ENCODE measurements at regions not wholly inside any gene's neighbourhood (a gene's known extent, or its start where the extent isn't known, plus 50 kb on each side); places are given as distances from the start of the nearest gene placed in this dataset.

- Mint-ChIP-seq H3K27ac (ENCODE audit: unreplicated experiment) (no peak overlapping the region), H3K4me3 (ENCODE audit: unreplicated experiment) (no peak overlapping the region), H3K4me1 (ENCODE audit: low read depth, unreplicated experiment) (no peaks in the 10 kb centered on the region)
These were observed 242.0 kb upstream of the CDH18 start for GRCh38 chr5:20230010-20230409.

GRCh38 chr5:20229303-20230005 lies 241.5 kb upstream of the CDH18 start:
- no peaks in the 10 kb centered on the region for H3K36me3 Mint-ChIP-seq (ENCODE audit: unreplicated experiment)
- no peak overlapping the region for H3K4me3 Mint-ChIP-seq (ENCODE audit: unreplicated experiment)
- no peak for DNase-seq
- no peaks in the 10 kb centered on the region for H3K4me1 Mint-ChIP-seq (ENCODE audit: low read depth, unreplicated experiment)
- no peaks in the 10 kb centered on the region for H3K27me3 Mint-ChIP-seq (ENCODE audit: unreplicated experiment)
- no peaks in the 10 kb centered on the region for H3K9me3 Mint-ChIP-seq (ENCODE audit: unreplicated experiment)
- H3K27ac Mint-ChIP-seq (ENCODE audit: unreplicated experiment) = no peak overlapping the region
- no peak for TF ChIP-seq CTCF (IDR thresholded peaks at IDR 0.05; ENCODE audit: partially characterized antibody, unreplicated experiment)

More at GRCh38 chr5:20230010-20230409, 242.0 kb upstream of the CDH18 start:
- no peak for DNase-seq
- Mint-ChIP-seq H3K27me3 (ENCODE audit: unreplicated experiment) (no peaks in the 10 kb centered on the region), H3K9me3 (ENCODE audit: unreplicated experiment) (no peaks in the 10 kb centered on the region), H3K36me3 (ENCODE audit: unreplicated experiment) (no peaks in the 10 kb centered on the region)
- no peak for TF ChIP-seq CTCF (IDR thresholded peaks at IDR 0.05; ENCODE audit: partially characterized antibody, unreplicated experiment)

DNA sequence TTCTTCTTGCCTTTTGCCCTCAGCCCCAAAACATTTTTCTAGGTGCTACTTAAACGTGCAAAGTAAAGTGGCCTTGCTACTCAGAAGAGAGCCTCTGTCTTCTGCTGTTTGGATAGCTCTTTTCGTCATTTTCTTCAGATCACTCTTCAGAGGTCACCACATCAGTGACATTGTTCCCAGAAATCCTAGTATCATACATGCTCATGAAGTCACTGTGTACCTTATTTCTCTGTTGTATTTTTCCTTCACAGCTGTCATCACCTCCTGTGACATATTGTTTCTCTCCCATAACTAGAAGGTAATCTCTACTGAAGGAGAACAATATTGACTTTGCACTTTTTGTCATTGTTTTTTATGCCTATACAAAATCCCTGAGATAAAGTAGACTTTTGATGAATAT lies 237.0 kb upstream of the CDH18 start:
- Mint-ChIP-seq H3K27me3 (ENCODE audit: unreplicated experiment) (no peaks in the 10 kb centered on the region), H3K4me3 (ENCODE audit: unreplicated experiment) (no peak overlapping the region), H3K36me3 (ENCODE audit: unreplicated experiment) (no peaks in the 10 kb centered on the region), H3K4me1 (ENCODE audit: low read depth, unreplicated experiment) (no peaks in the 10 kb centered on the region), H3K27ac (ENCODE audit: unreplicated experiment) (no peak overlapping the region), H3K9me3 (ENCODE audit: unreplicated experiment) (no peaks in the 10 kb centered on the region)
- TF ChIP-seq CTCF (IDR thresholded peaks at IDR 0.05; ENCODE audit: partially characterized antibody, unreplicated experiment) = no peak
- DNase-seq = no peak

- no peak overlapping the region for H3K27ac Mint-ChIP-seq (ENCODE audit: unreplicated experiment)
- no peak overlapping the region for H3K4me3 Mint-ChIP-seq (ENCODE audit: unreplicated experiment)
- DNase-seq = no peak
- H3K9me3 Mint-ChIP-seq (ENCODE audit: unreplicated experiment) = no peaks in the 10 kb centered on the region
- H3K36me3 Mint-ChIP-seq (ENCODE audit: unreplicated experiment) = no peaks in the 10 kb centered on the region
- TF ChIP-seq CTCF (IDR thresholded peaks at IDR 0.05; ENCODE audit: partially characterized antibody, unreplicated experiment) = no peak
- no peaks in the 10 kb centered on the region for H3K27me3 Mint-ChIP-seq (ENCODE audit: unreplicated experiment)
- no peaks in the 10 kb centered on the region for H3K4me1 Mint-ChIP-seq (ENCODE audit: low read depth, unreplicated experiment)
These were observed 236.0 kb upstream of the CDH18 start for GRCh38 chr5:20224046-20224445.

DNA sequence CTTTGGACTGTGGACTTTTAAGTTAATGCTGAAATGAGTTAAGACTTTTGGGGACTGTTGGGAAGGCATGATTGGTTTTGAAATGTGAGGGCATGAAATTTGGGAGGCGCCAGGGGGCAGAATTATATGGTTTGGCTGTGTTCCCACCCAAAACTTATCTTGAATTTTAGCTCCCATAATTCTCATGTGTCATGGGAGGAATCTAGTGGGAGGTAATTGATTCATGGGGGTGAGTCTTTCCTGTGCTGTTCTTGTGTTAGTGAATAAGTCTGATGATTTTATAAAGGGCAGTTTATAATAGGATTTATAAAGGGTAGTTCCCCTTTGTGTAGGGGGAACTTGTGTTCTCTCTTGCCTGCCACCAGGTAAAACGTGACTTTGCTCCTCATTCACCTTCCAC lies 235.5 kb upstream of the CDH18 start:
- TF ChIP-seq CTCF (IDR thresholded peaks at IDR 0.05; ENCODE audit: partially characterized antibody, unreplicated experiment) = no peak
- no peaks in the 10 kb centered on the region for H3K9me3 Mint-ChIP-seq (ENCODE audit: unreplicated experiment)
- DNase-seq = no peak
- H3K27me3 Mint-ChIP-seq (ENCODE audit: unreplicated experiment) = no peaks in the 10 kb centered on the region
- H3K4me1 Mint-ChIP-seq (ENCODE audit: low read depth, unreplicated experiment) = no peaks in the 10 kb centered on the region
- no peak overlapping the region for H3K4me3 Mint-ChIP-seq (ENCODE audit: unreplicated experiment)
- no peaks in the 10 kb centered on the region for H3K36me3 Mint-ChIP-seq (ENCODE audit: unreplicated experiment)
- H3K27ac Mint-ChIP-seq (ENCODE audit: unreplicated experiment) = no peak overlapping the region

Measured in glutamatergic neuron (in vitro differentiated cells).